IPS-18a (cell line): ENCODE measurements at regions not wholly inside any gene's neighbourhood (a gene's known extent, or its start where the extent isn't known, plus 50 kb on each side); places are given as distances from the start of the nearest gene placed in this dataset.

Source experiments
- H3K27ac ChIP-seq: one replicate; pipeline ENCODE4 v1.5.1; 2013; ENCODE audit warnings: low read length
- H3K27me3 ChIP-seq: one replicate; pipeline ENCODE4 v1.6.1; 2013; ENCODE audit warnings: mild to moderate bottlenecking, low read length; ENCODE audit not compliant: control insufficient read depth, insufficient read depth
- H3K36me3 ChIP-seq: one replicate; pipeline ENCODE4 v1.6.1; 2013; ENCODE audit warnings: low read depth, low read length; ENCODE audit not compliant: control insufficient read depth
- H3K4me1 ChIP-seq: one replicate; pipeline ENCODE4 v1.6.1; 2013; ENCODE audit warnings: low read depth, low read length; ENCODE audit not compliant: control insufficient read depth
- H3K4me3 ChIP-seq: one replicate; pipeline ENCODE4 v1.5.1; 2013; ENCODE audit warnings: low read length
- H3K9ac ChIP-seq: one replicate; pipeline ENCODE4 v1.6.1; 2013; ENCODE audit warnings: mild to moderate bottlenecking, low read length, moderate library complexity
- H3K9me3 ChIP-seq: one replicate; pipeline ENCODE4 v1.6.1; 2013; ENCODE audit warnings: low read depth, low read length; ENCODE audit not compliant: control insufficient read depth

- H3K9me3 ChIP-seq, result no peaks in the 10 kb centered on the region
- no peak overlapping the region for H3K4me3 ChIP-seq
- H3K36me3 ChIP-seq, result no peaks in the 10 kb centered on the region
- H3K4me1 ChIP-seq, result peaks cover 31% of the 10 kb centered on the region
- no peak overlapping the region for H3K27ac ChIP-seq
- no peak overlapping the region for H3K9ac ChIP-seq
- H3K27me3 ChIP-seq, result no peaks in the 10 kb centered on the region
Observed at GRCh38 chr4:31045151-31045550, 325.0 kb downstream of the PCDH7 start.

DNA sequence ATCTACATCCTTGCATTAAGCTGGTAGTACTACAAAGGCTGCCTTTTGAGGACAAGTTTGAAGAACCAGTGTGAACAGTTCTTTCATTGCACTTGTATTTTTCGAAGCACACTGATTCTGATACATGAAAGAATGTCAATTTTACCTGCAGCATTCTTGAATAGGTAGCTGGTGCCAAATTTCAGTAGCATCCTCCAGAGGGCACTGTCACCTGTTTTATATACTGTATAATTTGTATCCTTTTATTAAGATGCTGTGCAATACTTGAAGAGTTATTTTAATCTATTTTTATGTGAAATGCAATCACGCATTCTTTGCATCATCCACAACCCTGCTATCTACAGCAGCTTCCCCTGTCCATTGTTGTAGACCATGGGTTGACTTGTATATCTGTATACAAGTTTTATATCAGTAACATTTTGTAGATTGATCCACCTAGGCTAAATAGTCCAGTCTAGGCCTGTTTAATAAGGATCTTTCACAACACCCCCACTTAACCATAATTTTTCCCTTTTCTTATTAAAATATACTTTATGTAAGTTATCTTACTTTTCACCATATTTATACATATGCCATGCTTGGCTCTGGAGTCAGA, 325.7 kb downstream of the PCDH7 start:
- Histone ChIP-seq H3K9me3 (no peaks in the 10 kb centered on the region), H3K27ac (no peak overlapping the region), H3K9ac (no peak overlapping the region), H3K4me3 (no peak overlapping the region), H3K4me1 (peaks cover 25% of the 10 kb centered on the region), H3K27me3 (no peaks in the 10 kb centered on the region), H3K36me3 (no peaks in the 10 kb centered on the region)

GRCh38 chr4:31051151-31051550, 331.0 kb downstream of the PCDH7 start:
- Histone ChIP-seq H3K9me3 (no peaks in the 10 kb centered on the region), H3K4me3 (no peak overlapping the region), H3K36me3 (no peaks in the 10 kb centered on the region), H3K4me1 (no peaks in the 10 kb centered on the region), H3K27me3 (no peaks in the 10 kb centered on the region), H3K9ac (no peak overlapping the region), H3K27ac (no peak overlapping the region)

DNA sequence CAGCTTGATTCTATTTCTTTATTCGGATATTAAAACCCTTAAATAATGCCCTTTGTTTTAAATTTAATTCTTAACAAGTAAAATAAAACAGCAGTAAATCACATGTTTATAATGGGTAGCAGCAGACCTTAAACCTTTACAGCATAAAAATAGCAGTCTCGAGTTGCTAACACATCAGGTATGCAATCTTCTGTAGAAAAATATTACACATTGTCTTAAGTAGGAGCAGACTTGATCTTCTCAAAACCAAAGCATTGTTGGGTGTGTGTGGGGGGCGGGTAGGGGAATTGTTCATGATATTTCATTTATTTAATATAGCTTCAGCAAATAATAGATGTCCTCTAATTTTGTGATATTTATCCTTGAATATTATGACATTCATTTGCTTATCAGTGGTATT, 331.4 kb downstream of the PCDH7 start:
- Histone ChIP-seq H3K4me1 (no peaks in the 10 kb centered on the region), H3K9ac (no peak overlapping the region), H3K27me3 (no peaks in the 10 kb centered on the region), H3K27ac (no peak overlapping the region), H3K9me3 (no peaks in the 10 kb centered on the region), H3K4me3 (no peak overlapping the region), H3K36me3 (no peaks in the 10 kb centered on the region)

- Histone ChIP-seq H3K9me3 (no peaks in the 10 kb centered on the region), H3K36me3 (no peaks in the 10 kb centered on the region), H3K27me3 (no peaks in the 10 kb centered on the region), H3K9ac (no peak overlapping the region), H3K4me1 (no peaks in the 10 kb centered on the region), H3K4me3 (no peak overlapping the region), H3K27ac (no peak overlapping the region)
Observed at GRCh38 chr4:31052519-31052918, 332.4 kb downstream of the PCDH7 start.

- H3K4me1 ChIP-seq, result no peaks in the 10 kb centered on the region
- H3K27ac ChIP-seq, result no peak overlapping the region
- no peak overlapping the region for H3K9ac ChIP-seq
Observed at GRCh38 chr4:31053451-31053850, 333.3 kb downstream of the PCDH7 start.

GRCh38 chr4:31054295-31054694, 334.1 kb downstream of the PCDH7 start:
- Histone ChIP-seq H3K9ac (no peak overlapping the region), H3K4me3 (no peak overlapping the region), H3K27ac (no peak overlapping the region), H3K36me3 (no peaks in the 10 kb centered on the region), H3K9me3 (no peaks in the 10 kb centered on the region), H3K27me3 (no peaks in the 10 kb centered on the region), H3K4me1 (no peaks in the 10 kb centered on the region)

More at GRCh38 chr4:31053451-31053850, 333.3 kb downstream of the PCDH7 start:
- no peaks in the 10 kb centered on the region for H3K27me3 ChIP-seq
- no peak overlapping the region for H3K4me3 ChIP-seq
- no peaks in the 10 kb centered on the region for H3K36me3 ChIP-seq
- no peaks in the 10 kb centered on the region for H3K9me3 ChIP-seq

- Histone ChIP-seq H3K27me3 (no peaks in the 10 kb centered on the region), H3K9me3 (no peaks in the 10 kb centered on the region), H3K27ac (no peak overlapping the region), H3K4me1 (peaks cover 4% of the 10 kb centered on the region), H3K4me3 (no peak overlapping the region), H3K36me3 (no peaks in the 10 kb centered on the region), H3K9ac (no peak overlapping the region)
Observed at GRCh38 chr4:31058656-31059055, 338.5 kb downstream of the PCDH7 start.

- Histone ChIP-seq H3K9ac (no peak overlapping the region), H3K27ac (no peak overlapping the region)
Observed at GRCh38 chr4:31059753-31060522, 339.8 kb downstream of the PCDH7 start.

GRCh38 chr4:31065086-31065485, 344.9 kb downstream of the PCDH7 start:
- no peaks in the 10 kb centered on the region for H3K27me3 ChIP-seq
- H3K27ac ChIP-seq, result no peak overlapping the region
- no peaks in the 10 kb centered on the region for H3K36me3 ChIP-seq
- no peaks in the 10 kb centered on the region for H3K9me3 ChIP-seq
- H3K4me3 ChIP-seq, result no peak overlapping the region
- peaks cover 1% of the 10 kb centered on the region for H3K4me1 ChIP-seq
- H3K9ac ChIP-seq, result no peak overlapping the region

More at GRCh38 chr4:31059753-31060522, 339.8 kb downstream of the PCDH7 start:
- H3K4me3 ChIP-seq, result no peak overlapping the region
- H3K36me3 ChIP-seq, result no peaks in the 10 kb centered on the region
- H3K27me3 ChIP-seq, result no peaks in the 10 kb centered on the region
- H3K9me3 ChIP-seq, result no peaks in the 10 kb centered on the region
- H3K4me1 ChIP-seq, result peaks cover 4% of the 10 kb centered on the region

- Histone ChIP-seq H3K36me3 (no peaks in the 10 kb centered on the region), H3K27me3 (no peaks in the 10 kb centered on the region), H3K4me1 (no peaks in the 10 kb centered on the region), H3K27ac (no peak overlapping the region), H3K9ac (no peak overlapping the region), H3K4me3 (no peak overlapping the region), H3K9me3 (no peaks in the 10 kb centered on the region)
Observed at GRCh38 chr4:31068257-31069075, 348.3 kb downstream of the PCDH7 start.
